HCT116 (cell line): ENCODE measurements at regions not wholly inside any gene's neighbourhood (a gene's known extent, or its start where the extent isn't known, plus 50 kb on each side); places are given as distances from the start of the nearest gene placed in this dataset.

Experiments used
- ATAC-seq: fragments of 200-7000 bp; cut with Tn5 transposase; 2 replicates; pipeline ENCODE4 v1.9.1; 2020; ENCODE audit warnings: mild to moderate bottlenecking, moderate library complexity
- BruUV-seq: library from RNA; stranded (reverse); fragments of 400-500 nt; replicated peaks from 2 replicates; lab custom pipeline; 2021; lab: Mats Ljungman, UMichigan
- CTCF ChIA-PET: fragments of 300-600 bp; sonication (Branson Sonifier 250); formaldehyde crosslinking; loops from one replicate; lab custom pipeline; 2021; ENCODE audit warnings: antibody characterized with exemption; lab: Charles Lee
- POLR2A ChIA-PET: fragments of 300-600, 350-600 bp; sonication (Branson Sonifier 250); formaldehyde crosslinking; loops from one replicate; lab custom pipeline; 2021; ENCODE audit warnings: antibody characterized with exemption; lab: Charles Lee
- RAD21 ChIA-PET, 2 experiments: fragments of 300-600 bp; sonication (Branson Sonifier 250); formaldehyde crosslinking; loops; one replicate each; lab custom pipeline; 2023; ENCODE audit warnings: low total read pairs in 2 of 2; ENCODE audit not compliant: uncharacterized antibody in 2 of 2, unreplicated experiment in 2 of 2, low non-redundant PET in 1 of 2; lab: Charles Lee
- DNase-seq: peaks from one replicate; pipeline ENCODE4 v3.0.0-alpha.2; 2010; ENCODE audit warnings: low read depth, low spot score
- H2AFZ ChIP-seq: fragments of 200-600 bp; shearing (Covaris generic), sonication (generic); 2 replicates; pipeline ENCODE4 v1.6.1; 2017; ENCODE audit warnings: low read depth, mixed run types, mixed read lengths, antibody characterized with exemption, low read length; ENCODE audit not compliant: poor library complexity, severe bottlenecking
- H3K27ac ChIP-seq: 2 replicates; pipeline ENCODE4 v1.5.1; 2012; ENCODE audit warnings: low read depth, low read length
- H3K27me3 ChIP-seq: fragments of 200-600 bp; sonication (generic); 2 replicates; pipeline ENCODE4 v1.6.1; 2016; ENCODE audit warnings: mixed run types, low read length, mixed read lengths; ENCODE audit not compliant: insufficient read depth
- H3K36me3 ChIP-seq, 2 experiments: fragments of 200-500 bp in 1 of 2; fragments of 200-600 bp in 1 of 2; sonication (Bioruptor generic) in 1 of 2; sonication (generic) in 1 of 2; 2 replicates each; pipeline versions ENCODE4 v1.5.1 to v1.6.1; 2014 to 2016; ENCODE audit warnings: low read length in 2 of 2, inconsistent platforms in 1 of 2, mixed read lengths in 1 of 2, mixed run types in 1 of 2; ENCODE audit not compliant: insufficient read depth in 2 of 2, control insufficient read depth in 1 of 2
- H3K4me1 ChIP-seq, 2 experiments: fragments of 200-600 bp in 1 of 2; sonication (generic) in 1 of 2; 2 replicates each; pipeline versions ENCODE4 v1.5.1 to v1.6.1; 2012 to 2017; ENCODE audit warnings: low read length in 2 of 2, inconsistent platforms in 1 of 2, mild to moderate bottlenecking in 1 of 2, mixed read lengths in 1 of 2, mixed run types in 1 of 2, moderate library complexity in 1 of 2; ENCODE audit not compliant: insufficient read depth in 2 of 2, control insufficient read depth in 1 of 2
- H3K4me2 ChIP-seq: fragments of 200-600 bp; sonication (generic); 2 replicates; pipeline ENCODE4 v1.6.1; 2017; ENCODE audit warnings: mixed run types, low read length, mixed read lengths
- H3K4me3 ChIP-seq, 2 experiments: fragments of 200-600 bp in 1 of 2; sonication (generic) in 1 of 2; replicated peaks in 1 of 2; 2 replicates each; pipeline ENCODE4 v1.5.1; 2011 to 2016; ENCODE audit warnings: low read length in 2 of 2, control low read depth in 1 of 2, low read depth in 1 of 2, mild to moderate bottlenecking in 1 of 2, mixed read lengths in 1 of 2, mixed run types in 1 of 2
- H3K79me2 ChIP-seq: fragments of 200-600 bp; sonication (generic); 2 replicates; pipeline ENCODE4 v1.6.1; 2017; ENCODE audit warnings: mild to moderate bottlenecking, mixed run types, low read length, moderate library complexity, mixed read lengths; ENCODE audit not compliant: insufficient read depth
- H3K9ac ChIP-seq: fragments of 200-600 bp; sonication (generic); 2 replicates; pipeline ENCODE4 v1.6.1; 2016; ENCODE audit warnings: low read length, mixed read lengths
- H3K9me2 ChIP-seq: fragments of 200-600 bp; sonication (generic), shearing (Covaris generic); 2 replicates; pipeline ENCODE4 v1.6.1; 2017; ENCODE audit warnings: mixed run types, mild to moderate bottlenecking, moderate library complexity; ENCODE audit not compliant: insufficient read depth
- H3K9me3 ChIP-seq, 2 experiments: fragments of 200-500 bp in 1 of 2; fragments of 200-600 bp in 1 of 2; sonication (Bioruptor generic) in 1 of 2; sonication (generic) in 1 of 2; 2 replicates each; pipeline ENCODE4 v1.6.1; 2014 to 2017; ENCODE audit warnings: low read length in 2 of 2, mixed read lengths in 2 of 2, inconsistent platforms in 1 of 2, low read depth in 1 of 2, mild to moderate bottlenecking in 1 of 2, mixed run types in 1 of 2, moderate library complexity in 1 of 2; ENCODE audit not compliant: control insufficient read depth in 1 of 2, insufficient read depth in 1 of 2
- H4K20me1 ChIP-seq: fragments of 200-600 bp; sonication (generic), shearing (Covaris generic); 2 replicates; pipeline ENCODE4 v1.6.1; 2017; ENCODE audit warnings: mixed run types, mild to moderate bottlenecking, moderate library complexity; ENCODE audit not compliant: insufficient read depth
- CBX3 ChIP-seq: IDR thresholded peaks from 2 replicates; pipeline ENCODE4 v1.6.1; 2012; ENCODE audit warnings: low read depth
- CEBPB ChIP-seq: IDR thresholded peaks from 2 replicates; pipeline ENCODE4 v1.6.1; 2012; ENCODE audit warnings: low read depth
- FOSL1 ChIP-seq: IDR thresholded peaks from 2 replicates; pipeline ENCODE4 v1.6.1; 2012; ENCODE audit warnings: low read depth
- JUND ChIP-seq: IDR thresholded peaks from 2 replicates; pipeline ENCODE4 v1.6.1; 2012
- POLR2AphosphoS5 ChIP-seq: IDR thresholded peaks from 2 replicates; pipeline ENCODE4 v1.6.1; 2011; ENCODE audit warnings: mild to moderate bottlenecking, low read depth, low read length, moderate library complexity
- SIN3A ChIP-seq: IDR thresholded peaks from 2 replicates; pipeline ENCODE4 v1.6.1; 2012; ENCODE audit warnings: low read depth
- SRF ChIP-seq: IDR thresholded peaks from 2 replicates; pipeline ENCODE4 v1.6.1; 2012; ENCODE audit warnings: low read depth
- TCF7L2 ChIP-seq: IDR thresholded peaks from 2 replicates; pipeline ENCODE4 v1.7.0; 2011; ENCODE audit warnings: borderline replicate concordance, inconsistent platforms; ENCODE audit not compliant: insufficient read depth, insufficient read length; ENCODE audit errors: extremely low read depth
- YY1 ChIP-seq: IDR thresholded peaks from 2 replicates; pipeline ENCODE4 v1.6.1; 2011; ENCODE audit warnings: low read length, low read depth, moderate library complexity, mild to moderate bottlenecking; ENCODE audit not compliant: insufficient replicate concordance; ENCODE audit errors: extremely low read depth
- intact Hi-C: fragments of 100-400 bp; cut with micrococcal nuclease; formaldehyde crosslinking; loops from 2 replicates; pipeline ENCODE4 v1.10.0; 2022
- TF ChIP-seq, protein P1 (sequence below): IDR thresholded peaks from 2 replicates; pipeline ENCODE4 v1.6.1; 2012
- TF ChIP-seq, protein P2 (sequence below), 3 experiments: fragments of 200-600 bp in 1 of 3; sonication (generic) in 1 of 3; IDR thresholded peaks in 2 of 3; conservative IDR thresholded peaks in 1 of 3; 2 replicates each; pipeline ENCODE4 v1.5.1; 2012 to 2017; ENCODE audit warnings: low read depth in 2 of 3, low read length in 2 of 3, antibody characterized with exemption in 1 of 3, borderline replicate concordance in 1 of 3, control low read depth in 1 of 3, mild to moderate bottlenecking in 1 of 3, mixed read lengths in 1 of 3, mixed run types in 1 of 3, moderate library complexity in 1 of 3; ENCODE audit not compliant: insufficient read depth in 1 of 3
- TF ChIP-seq, protein P3 (sequence below): IDR thresholded peaks from 2 replicates; pipeline ENCODE4 v1.6.1; 2012; ENCODE audit warnings: low read depth

DNA sequence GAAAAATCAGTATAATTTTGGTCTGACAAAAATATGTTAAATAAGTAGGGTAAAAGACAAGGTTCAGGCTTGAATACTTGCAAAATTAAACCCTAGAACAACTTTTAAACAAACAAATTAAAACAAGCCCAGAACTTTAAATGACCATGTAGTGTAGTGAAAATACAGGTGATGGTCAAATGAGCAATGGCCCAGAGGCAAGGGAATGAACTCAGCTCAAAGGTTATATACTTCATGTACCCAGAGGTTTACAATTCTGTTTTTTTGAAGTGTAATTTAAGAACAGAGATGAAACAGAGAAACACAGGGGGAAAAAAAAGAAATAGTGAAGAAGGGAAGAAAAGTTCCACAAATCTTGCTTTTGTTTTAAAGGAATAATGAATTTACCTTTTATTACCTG lies 949.2 kb downstream of the TRHDE start (continued):
- TF ChIP-seq JUND (no peak), CEBPB (no peak), CBX3 (no peak), SRF (no peak)
- TF ChIP-seq, protein P1, sequence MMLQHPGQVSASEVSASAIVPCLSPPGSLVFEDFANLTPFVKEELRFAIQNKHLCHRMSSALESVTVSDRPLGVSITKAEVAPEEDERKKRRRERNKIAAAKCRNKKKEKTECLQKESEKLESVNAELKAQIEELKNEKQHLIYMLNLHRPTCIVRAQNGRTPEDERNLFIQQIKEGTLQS = no peak

DNA sequence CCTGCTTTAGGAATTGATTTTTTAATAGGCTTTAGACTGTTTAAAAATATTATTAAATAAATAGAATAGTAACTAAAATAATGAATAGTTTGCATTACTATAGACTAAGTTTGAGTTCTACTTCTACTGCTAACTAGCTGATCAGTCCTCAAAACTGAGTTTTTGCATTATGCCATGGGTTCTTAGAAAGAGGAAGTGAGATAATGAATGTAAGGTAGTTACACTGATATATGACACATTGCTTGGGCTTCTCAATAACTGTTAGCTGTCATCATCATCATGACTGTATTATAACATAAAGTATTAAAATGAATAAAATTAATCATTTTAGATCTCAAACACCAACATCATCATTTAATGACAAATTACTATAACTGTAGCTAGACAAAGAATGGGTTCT lies 949.7 kb downstream of the TRHDE start:
- no peak for DNase-seq
- BruUV-seq = no TSS peak
- no peaks in the 10 kb centered on the region for H3K36me3 ChIP-seq
- H3K9ac ChIP-seq = no peak overlapping the region
- TF ChIP-seq POLR2AphosphoS5 = no peak
- TF ChIP-seq, protein P2, sequence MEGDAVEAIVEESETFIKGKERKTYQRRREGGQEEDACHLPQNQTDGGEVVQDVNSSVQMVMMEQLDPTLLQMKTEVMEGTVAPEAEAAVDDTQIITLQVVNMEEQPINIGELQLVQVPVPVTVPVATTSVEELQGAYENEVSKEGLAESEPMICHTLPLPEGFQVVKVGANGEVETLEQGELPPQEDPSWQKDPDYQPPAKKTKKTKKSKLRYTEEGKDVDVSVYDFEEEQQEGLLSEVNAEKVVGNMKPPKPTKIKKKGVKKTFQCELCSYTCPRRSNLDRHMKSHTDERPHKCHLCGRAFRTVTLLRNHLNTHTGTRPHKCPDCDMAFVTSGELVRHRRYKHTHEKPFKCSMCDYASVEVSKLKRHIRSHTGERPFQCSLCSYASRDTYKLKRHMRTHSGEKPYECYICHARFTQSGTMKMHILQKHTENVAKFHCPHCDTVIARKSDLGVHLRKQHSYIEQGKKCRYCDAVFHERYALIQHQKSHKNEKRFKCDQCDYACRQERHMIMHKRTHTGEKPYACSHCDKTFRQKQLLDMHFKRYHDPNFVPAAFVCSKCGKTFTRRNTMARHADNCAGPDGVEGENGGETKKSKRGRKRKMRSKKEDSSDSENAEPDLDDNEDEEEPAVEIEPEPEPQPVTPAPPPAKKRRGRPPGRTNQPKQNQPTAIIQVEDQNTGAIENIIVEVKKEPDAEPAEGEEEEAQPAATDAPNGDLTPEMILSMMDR (IDR thresholded peaks at IDR 0.05 in 2 of 3, conservative IDR thresholded peaks at IDR 0.05 in 1 of 3; ENCODE audit: borderline replicate concordance in 1 of 3, insufficient read depth in 1 of 3, low read depth in 2 of 3, low read length in 2 of 3) = no peak
- TF ChIP-seq CBX3 = no peak
- TF ChIP-seq, protein P3, sequence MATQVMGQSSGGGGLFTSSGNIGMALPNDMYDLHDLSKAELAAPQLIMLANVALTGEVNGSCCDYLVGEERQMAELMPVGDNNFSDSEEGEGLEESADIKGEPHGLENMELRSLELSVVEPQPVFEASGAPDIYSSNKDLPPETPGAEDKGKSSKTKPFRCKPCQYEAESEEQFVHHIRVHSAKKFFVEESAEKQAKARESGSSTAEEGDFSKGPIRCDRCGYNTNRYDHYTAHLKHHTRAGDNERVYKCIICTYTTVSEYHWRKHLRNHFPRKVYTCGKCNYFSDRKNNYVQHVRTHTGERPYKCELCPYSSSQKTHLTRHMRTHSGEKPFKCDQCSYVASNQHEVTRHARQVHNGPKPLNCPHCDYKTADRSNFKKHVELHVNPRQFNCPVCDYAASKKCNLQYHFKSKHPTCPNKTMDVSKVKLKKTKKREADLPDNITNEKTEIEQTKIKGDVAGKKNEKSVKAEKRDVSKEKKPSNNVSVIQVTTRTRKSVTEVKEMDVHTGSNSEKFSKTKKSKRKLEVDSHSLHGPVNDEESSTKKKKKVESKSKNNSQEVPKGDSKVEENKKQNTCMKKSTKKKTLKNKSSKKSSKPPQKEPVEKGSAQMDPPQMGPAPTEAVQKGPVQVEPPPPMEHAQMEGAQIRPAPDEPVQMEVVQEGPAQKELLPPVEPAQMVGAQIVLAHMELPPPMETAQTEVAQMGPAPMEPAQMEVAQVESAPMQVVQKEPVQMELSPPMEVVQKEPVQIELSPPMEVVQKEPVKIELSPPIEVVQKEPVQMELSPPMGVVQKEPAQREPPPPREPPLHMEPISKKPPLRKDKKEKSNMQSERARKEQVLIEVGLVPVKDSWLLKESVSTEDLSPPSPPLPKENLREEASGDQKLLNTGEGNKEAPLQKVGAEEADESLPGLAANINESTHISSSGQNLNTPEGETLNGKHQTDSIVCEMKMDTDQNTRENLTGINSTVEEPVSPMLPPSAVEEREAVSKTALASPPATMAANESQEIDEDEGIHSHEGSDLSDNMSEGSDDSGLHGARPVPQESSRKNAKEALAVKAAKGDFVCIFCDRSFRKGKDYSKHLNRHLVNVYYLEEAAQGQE = no peak
- TF ChIP-seq CEBPB = no peak
- TF ChIP-seq FOSL1 = no peak
- TF ChIP-seq TCF7L2 = no peak
- no peak for TF ChIP-seq YY1
- no peak for TF ChIP-seq SIN3A
- TF ChIP-seq, protein P1 = no peak
- no peak for TF ChIP-seq SRF
- TF ChIP-seq, all 23 proteins: peak for 0
- Histone ChIP-seq H3K4me1 (no peaks in the 10 kb centered on the region), H3K9me3 (no peaks in the 10 kb centered on the region), H2AFZ (no peak overlapping the region), H3K4me3 (no peak overlapping the region), H3K27ac (no peak overlapping the region), H4K20me1 (no peaks in the 10 kb centered on the region), H3K4me2 (no peak overlapping the region), H3K9me2 (no peaks in the 10 kb centered on the region), H3K27me3 (no peaks in the 10 kb centered on the region), H3K79me2 (no peaks in the 10 kb centered on the region)
- ATAC-seq = no peak
- intact Hi-C loops = no loop called here
- POLR2A ChIA-PET = no interaction called here
- CTCF ChIA-PET = no interaction called here
- RAD21 ChIA-PET = no interaction called here
